DND-41 (cell line): ENCODE measurements at regions not wholly inside any gene's neighbourhood (a gene's known extent, or its start where the extent isn't known, plus 50 kb on each side); places are given as distances from the start of the nearest gene placed in this dataset.

Experiments used
- ATAC-seq: fragments of 200-7000 bp; cut with Tn5 transposase; 3 replicates; pipeline ENCODE4 v1.9.1; 2021; ENCODE audit warnings: low read depth; ENCODE audit not compliant: insufficient read depth
- DNase-seq: peaks from one replicate; pipeline ENCODE4 v3.0.0-alpha.2; 2020
- H2AFZ ChIP-seq: 2 replicates; pipeline ENCODE4 v1.6.0; 2012; ENCODE audit warnings: low read depth, low read length
- H3K27ac ChIP-seq: 2 replicates; pipeline ENCODE4 v1.5.1; 2012; ENCODE audit warnings: low read length, inconsistent platforms
- H3K27me3 ChIP-seq: fragments of 200-600 bp; sonication (generic); 2 replicates; pipeline ENCODE4 v1.6.0; 2012; ENCODE audit warnings: low read length, mild to moderate bottlenecking, inconsistent platforms; ENCODE audit not compliant: insufficient read depth, poor library complexity
- H3K36me3 ChIP-seq: 2 replicates; pipeline ENCODE4 v1.5.1; 2012; ENCODE audit warnings: low read length, inconsistent platforms; ENCODE audit not compliant: insufficient read depth
- H3K4me1 ChIP-seq: 2 replicates; pipeline ENCODE4 v1.5.1; 2012; ENCODE audit warnings: mild to moderate bottlenecking, low read length; ENCODE audit not compliant: insufficient read depth
- H3K4me2 ChIP-seq: 2 replicates; pipeline ENCODE4 v1.6.0; 2012; ENCODE audit warnings: mild to moderate bottlenecking, moderate library complexity, low read length, inconsistent platforms; ENCODE audit not compliant: insufficient read depth
- H3K4me3 ChIP-seq, 2 experiments: fragments of 200-600 bp in 1 of 2; shearing (Covaris generic) in 1 of 2; 2 replicates each; pipeline ENCODE4 v1.5.1; 2012 to 2016; ENCODE audit warnings: inconsistent platforms in 2 of 2, low read length in 2 of 2, mild to moderate bottlenecking in 2 of 2, low read depth in 1 of 2, moderate library complexity in 1 of 2
- H3K79me2 ChIP-seq: 2 replicates; pipeline ENCODE4 v1.6.0; 2012; ENCODE audit warnings: low read length, inconsistent platforms; ENCODE audit not compliant: insufficient read depth
- H3K9ac ChIP-seq: 2 replicates; pipeline ENCODE4 v1.6.0; 2012; ENCODE audit warnings: low read depth, mild to moderate bottlenecking, inconsistent platforms, low read length, moderate library complexity
- H3K9me3 ChIP-seq: 2 replicates; pipeline ENCODE4 v1.5.1; 2012; ENCODE audit warnings: low read length, moderate library complexity, mild to moderate bottlenecking, inconsistent platforms; ENCODE audit not compliant: insufficient read depth, severe bottlenecking
- H4K20me1 ChIP-seq: 2 replicates; pipeline ENCODE4 v1.6.0; 2012; ENCODE audit warnings: low read length; ENCODE audit not compliant: insufficient read depth
- CTCF ChIP-seq: IDR thresholded peaks from 2 replicates; pipeline ENCODE4 v1.5.1; 2012; ENCODE audit warnings: borderline replicate concordance, low read length, moderate library complexity, mild to moderate bottlenecking; ENCODE audit not compliant: poor library complexity, severe bottlenecking; ENCODE audit errors: extremely low read depth
- EZH2 ChIP-seq: IDR thresholded peaks from 3 replicates; pipeline ENCODE4 v1.6.1; 2012; ENCODE audit warnings: borderline replicate concordance, low read depth, mild to moderate bottlenecking, moderate library complexity, low read length, inconsistent platforms; ENCODE audit not compliant: severe bottlenecking

GRCh38 chr12:24574538-24574937, 374.4 kb downstream of the BCAT1 start:
- H3K27ac ChIP-seq: no peak overlapping the region
- peaks cover 11% of the 10 kb centered on the region; the same call in 1 of the 2 replicates for H3K36me3 ChIP-seq
- TF ChIP-seq CTCF (no peak), EZH2 (no peak)
- no peaks in the 10 kb centered on the region for H3K4me1 ChIP-seq
- no peaks in the 10 kb centered on the region for H3K27me3 ChIP-seq
- DNase-seq (no peak), ATAC-seq (no peak)
- H3K9ac ChIP-seq: no peak overlapping the region
- H4K20me1 ChIP-seq: no peaks in the 10 kb centered on the region
- H3K9me3 ChIP-seq: no peaks in the 10 kb centered on the region
- H3K79me2 ChIP-seq: no peaks in the 10 kb centered on the region
- no peak overlapping the region for H3K4me3 ChIP-seq
- H2AFZ ChIP-seq: no peak overlapping the region
- H3K4me2 ChIP-seq: no peak overlapping the region

DNA sequence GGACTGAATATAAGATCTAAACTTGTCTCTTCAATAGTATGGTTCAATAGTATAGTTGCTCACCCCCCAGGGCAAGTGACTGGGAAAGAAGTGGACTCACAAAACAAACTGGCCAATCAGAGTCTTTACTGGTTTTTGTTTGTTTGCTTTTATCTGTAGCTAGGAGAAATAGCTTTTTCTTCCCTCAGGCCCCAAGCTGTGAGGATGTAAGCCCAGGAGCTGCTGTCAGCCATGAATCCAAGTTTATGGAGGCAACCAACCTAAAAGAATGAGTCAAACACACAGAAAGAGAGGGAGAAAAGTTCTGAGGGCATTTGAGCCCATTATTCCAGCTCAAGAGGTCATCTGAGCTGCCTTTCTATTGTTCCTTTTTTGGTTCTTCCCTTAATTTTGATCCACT, 375.3 kb downstream of the BCAT1 start:
- Histone ChIP-seq H3K4me1 (no peaks in the 10 kb centered on the region), H3K4me2 (no peak overlapping the region)
- TF ChIP-seq CTCF (no peak), EZH2 (no peak)

GRCh38 chr12:24565300-24565699, 383.6 kb downstream of the BCAT1 start:
- DNase-seq (no peak), ATAC-seq (no peak)
- no peak overlapping the region for H3K4me2 ChIP-seq
- H3K4me1 ChIP-seq: peaks cover 12% of the 10 kb centered on the region
- TF ChIP-seq CTCF (no peak), EZH2 (no peak)
- H3K79me2 ChIP-seq: no peaks in the 10 kb centered on the region
- no peaks in the 10 kb centered on the region for H3K27me3 ChIP-seq
- H3K9me3 ChIP-seq: no peaks in the 10 kb centered on the region
- H3K27ac ChIP-seq: no peak overlapping the region
- H2AFZ ChIP-seq: no peak overlapping the region
- no peaks in the 10 kb centered on the region for H4K20me1 ChIP-seq
- H3K36me3 ChIP-seq: no peaks in the 10 kb centered on the region; the same call in 1 of the 2 replicates
- H3K9ac ChIP-seq: no peak overlapping the region
- H3K4me3 ChIP-seq: no peak overlapping the region

More for the DNA sequence above, 375.3 kb downstream of the BCAT1 start:
- H3K27ac ChIP-seq: no peak overlapping the region
- no peaks in the 10 kb centered on the region for H4K20me1 ChIP-seq
- H3K4me3 ChIP-seq: no peak overlapping the region
- no peaks in the 10 kb centered on the region for H3K9me3 ChIP-seq
- no peaks in the 10 kb centered on the region for H3K27me3 ChIP-seq
- no peak overlapping the region for H2AFZ ChIP-seq
- no peaks in the 10 kb centered on the region for H3K79me2 ChIP-seq
- DNase-seq: no peak
- H3K9ac ChIP-seq: no peak overlapping the region
- ATAC-seq: no peak
- peaks cover 11% of the 10 kb centered on the region; the same call in 1 of the 2 replicates for H3K36me3 ChIP-seq
